ENCODE measurements at regions not wholly inside any gene's neighbourhood (a gene's known extent, or its start where the extent isn't known, plus 50 kb on each side); places are given as distances from the start of the nearest gene placed in this dataset.
A peak's percentile ranks its signal among the peaks of the same experiment; 100 is the strongest.

DNA sequence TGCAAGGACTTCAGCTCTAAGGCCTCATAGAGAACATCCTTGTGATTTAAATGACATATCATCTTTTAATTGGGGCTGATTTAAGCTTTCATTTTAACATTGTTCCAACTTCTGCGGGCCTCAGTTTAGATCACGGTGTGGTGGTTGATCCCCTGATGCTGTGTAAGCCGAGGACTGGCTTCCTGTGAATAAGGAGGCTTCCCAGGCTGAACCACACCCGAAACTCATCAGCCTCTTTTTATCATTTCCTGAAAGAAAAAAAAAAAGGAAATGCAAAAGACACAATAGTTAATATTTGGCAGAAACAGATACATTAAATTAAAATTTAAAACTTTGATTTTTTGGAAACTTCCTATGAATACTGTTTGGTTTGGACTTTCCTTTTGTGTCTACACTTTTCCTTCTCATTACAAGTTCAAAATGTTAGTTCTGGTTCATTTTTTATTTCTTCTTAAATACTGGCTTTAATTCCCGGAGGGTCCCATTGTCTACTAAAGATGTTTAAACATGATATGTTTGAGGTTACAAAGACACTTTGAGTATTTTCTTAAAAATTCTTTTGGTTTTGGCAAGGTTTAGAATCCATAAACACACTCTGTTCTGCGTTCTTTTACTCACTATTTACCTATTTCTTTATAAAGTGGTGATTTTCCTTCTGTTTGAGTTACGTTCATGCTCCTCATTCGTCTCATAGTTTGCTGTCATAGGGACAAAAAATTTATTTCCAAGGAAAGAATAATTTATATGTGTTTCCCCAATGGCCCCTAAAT lies 230.0 kb upstream of the SULF2 start:
- no peak for DNase-seq (ENCODE audit: low spot score)

DNA sequence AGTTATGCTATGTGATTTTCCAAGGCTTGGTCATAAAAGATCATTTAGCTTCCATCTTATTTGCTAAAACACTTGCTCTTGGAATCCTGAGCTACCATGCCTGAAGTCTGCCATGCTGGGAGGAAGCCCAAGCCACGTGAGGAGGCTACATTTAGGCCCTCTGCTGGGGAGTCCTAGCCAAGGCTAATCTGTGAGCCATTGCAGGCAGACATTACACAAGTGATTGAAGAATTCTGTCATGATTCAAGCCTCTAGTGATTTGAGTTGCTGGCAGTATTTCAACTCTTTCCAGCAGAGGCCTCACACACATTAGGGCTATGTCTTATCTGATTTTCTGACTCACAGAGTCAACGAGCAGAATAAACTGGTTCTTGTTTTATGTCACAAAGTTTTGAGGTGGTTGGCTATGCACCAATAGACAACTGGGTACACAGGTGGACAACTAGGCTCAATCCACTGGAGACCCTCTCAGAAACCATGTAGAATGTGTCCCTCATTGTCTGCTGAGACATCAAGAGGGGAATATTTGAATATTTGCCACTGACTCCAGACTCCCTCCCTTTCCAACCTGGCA lies 227.2 kb upstream of the SULF2 start:
- DNase-seq (ENCODE audit: low spot score) = no peak

DNA sequence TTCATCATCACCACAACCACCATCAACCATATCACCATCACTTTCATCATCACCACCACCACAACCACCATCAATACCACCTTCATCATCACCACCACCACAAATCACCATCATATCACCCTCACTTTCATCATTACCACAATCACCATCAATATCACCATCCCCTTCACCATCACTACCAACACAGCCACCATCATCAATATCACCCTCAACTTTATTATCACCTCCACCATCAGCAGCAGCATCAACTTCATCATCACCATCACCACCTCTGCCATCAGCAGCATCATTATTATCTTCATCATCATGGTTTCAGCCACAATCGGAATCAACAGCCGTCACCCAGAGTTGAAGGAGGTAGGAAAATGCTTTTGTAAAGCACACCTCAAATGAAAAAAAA lies 225.7 kb upstream of the SULF2 start:
- DNase-seq (ENCODE audit: low spot score) = no peak

DNA sequence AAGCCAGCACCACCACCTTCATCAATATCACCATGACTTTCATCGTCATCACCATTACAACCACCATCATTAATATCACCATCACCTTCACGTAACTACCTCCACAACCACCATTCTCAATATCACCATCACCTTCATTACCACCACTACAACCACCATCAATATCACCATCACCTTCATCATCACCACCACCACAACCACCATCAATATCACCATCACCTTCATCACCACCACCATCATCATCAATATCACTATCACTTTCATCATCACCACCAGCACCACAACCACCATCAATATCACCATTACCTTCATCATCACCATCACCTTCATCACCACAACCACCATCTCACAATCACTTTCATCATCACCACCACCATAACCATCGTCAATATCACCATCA lies 225.3 kb upstream of the SULF2 start:
- no peak for DNase-seq (ENCODE audit: low spot score)

DNA sequence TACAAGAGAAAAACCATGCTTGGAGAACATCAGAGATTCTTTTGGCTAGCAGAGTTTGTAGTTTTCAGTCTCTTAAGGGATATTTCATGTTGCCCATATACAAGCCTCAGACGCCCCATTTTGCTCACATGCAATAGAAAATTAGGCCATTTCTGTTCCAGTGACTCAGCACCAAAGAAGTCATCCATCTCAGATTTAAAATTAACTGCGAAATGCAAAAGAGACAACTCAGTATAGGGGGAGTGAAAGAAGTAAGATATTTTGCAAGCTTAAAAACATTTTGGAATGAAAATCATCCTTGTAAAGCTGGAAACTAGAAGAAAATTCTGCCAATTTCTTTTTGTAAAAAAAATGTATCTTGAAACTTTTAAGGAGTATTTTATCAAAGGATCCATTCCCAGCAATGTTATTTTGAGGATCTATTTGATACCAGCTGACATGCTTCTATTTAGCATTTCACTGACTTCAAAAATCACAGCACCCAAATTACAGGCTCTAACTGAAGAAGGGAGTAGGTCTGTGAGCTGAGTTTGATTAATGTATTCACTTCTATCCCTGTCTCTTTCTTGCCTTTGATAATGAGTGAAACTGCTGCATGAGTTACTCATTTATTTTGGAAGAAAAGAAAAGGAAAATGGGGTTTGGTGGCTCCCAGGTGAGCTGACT lies 223.7 kb upstream of the SULF2 start:
- DNase-seq (ENCODE audit: low spot score) = no peak

DNA sequence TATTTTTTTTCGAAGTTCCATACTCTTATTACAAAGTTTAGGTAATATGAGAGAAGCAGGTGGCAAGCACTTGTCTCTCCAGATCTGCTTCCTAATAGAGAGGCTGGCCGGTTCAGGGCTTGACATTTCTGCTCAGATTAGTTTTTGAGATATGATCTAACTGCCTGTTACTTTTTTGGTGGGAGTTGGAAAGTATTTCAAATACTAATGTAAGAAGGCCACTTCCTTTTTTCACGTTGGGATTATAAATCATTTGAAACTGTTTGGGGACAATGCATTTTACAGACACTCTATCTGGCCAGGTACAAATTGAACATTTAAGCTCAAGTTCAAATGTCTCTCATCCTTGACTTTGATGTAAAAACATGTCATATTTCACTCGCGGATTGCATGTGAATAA lies 222.1 kb upstream of the SULF2 start:
- DNase-seq (ENCODE audit: low spot score) = no peak

DNA sequence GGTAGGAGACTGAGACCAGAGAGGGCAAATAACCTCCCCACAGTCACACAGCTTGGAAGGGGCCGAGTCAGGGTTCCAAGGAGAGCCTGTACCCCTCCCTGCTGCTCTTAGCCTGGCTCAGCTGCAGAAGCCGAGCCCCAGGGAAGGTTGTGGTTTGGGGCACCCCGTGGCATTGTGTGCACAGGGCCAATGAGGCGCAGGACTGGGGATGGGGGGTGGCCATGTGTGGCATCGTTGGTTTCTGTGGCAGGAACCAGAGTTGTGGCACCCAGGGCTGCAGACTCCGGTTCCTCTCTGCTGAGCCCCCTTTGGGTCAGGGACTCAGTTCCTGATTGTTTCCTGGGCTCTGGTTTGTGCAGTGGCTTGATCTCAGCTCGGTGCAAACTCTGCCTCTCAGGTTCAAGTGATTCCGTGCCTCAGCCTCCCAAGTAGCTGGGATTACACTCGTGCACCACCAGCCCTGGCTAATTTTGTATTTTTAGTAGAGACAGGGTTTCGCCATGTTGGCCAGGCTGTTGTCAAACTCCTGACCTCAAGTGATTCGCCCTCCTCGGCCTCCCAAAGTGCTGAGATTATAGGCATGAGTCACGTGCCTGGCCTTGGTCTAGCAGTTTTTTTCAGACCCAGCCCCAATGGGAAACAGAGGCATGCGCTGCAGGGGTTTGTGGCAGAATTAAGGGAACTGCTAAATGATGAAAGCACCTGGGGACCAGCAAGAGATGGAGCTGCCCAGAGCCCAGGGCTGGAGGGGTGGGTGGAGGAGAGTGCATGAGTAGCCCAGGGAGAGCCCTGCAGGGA lies 221.0 kb upstream of the SULF2 start:
- DNase-seq (ENCODE audit: low spot score) = no peak

- DNase-seq (ENCODE audit: low spot score) = no peak
These were observed 217.7 kb upstream of the SULF2 start for GRCh38 chr20:48003021-48003420.

DNA sequence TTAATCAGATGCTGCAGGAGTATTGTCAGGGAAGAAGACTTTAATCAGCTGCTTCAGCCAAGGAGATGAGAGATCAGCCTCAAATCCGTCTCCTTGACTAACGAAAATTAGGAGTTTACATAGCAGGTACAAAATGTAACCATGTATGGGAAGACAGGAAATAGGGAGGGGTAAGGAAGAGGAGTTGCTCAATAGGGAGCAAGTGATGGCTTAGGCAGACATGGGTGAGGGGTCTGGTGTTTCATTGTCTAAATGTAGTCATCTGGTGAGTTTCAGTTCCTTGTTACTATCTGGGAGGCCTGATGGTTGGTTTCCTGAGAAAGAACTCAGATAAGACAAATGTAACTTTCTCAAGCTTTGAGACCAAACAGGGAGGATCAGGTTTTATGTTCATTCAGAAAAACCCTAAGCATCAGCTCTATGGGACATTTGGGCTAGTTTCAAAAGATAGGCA lies 217.3 kb upstream of the SULF2 start:
- peak; percentile 10 for DNase-seq (ENCODE audit: low spot score)

- no peak for DNase-seq (ENCODE audit: low spot score)
These were observed 213.9 kb upstream of the SULF2 start for GRCh38 chr20:47999166-47999565.

GRCh38 chr20:47998736-47999135 lies 213.5 kb upstream of the SULF2 start:
- no peak for DNase-seq (ENCODE audit: low spot score)

- DNase-seq (ENCODE audit: low spot score) = no peak
These were observed 210.4 kb upstream of the SULF2 start for GRCh38 chr20:47995661-47996060.

GRCh38 chr20:47993817-47994216 lies 208.5 kb upstream of the SULF2 start:
- no peak for DNase-seq (ENCODE audit: low spot score)

- no peak for DNase-seq (ENCODE audit: low spot score)
These were observed 207.9 kb upstream of the SULF2 start for GRCh38 chr20:47993035-47993755.

- DNase-seq (ENCODE audit: low spot score) = no peak
These were observed 206.7 kb upstream of the SULF2 start for GRCh38 chr20:47991875-47992488.

- DNase-seq (ENCODE audit: low spot score) = no peak
These were observed 205.3 kb upstream of the SULF2 start for GRCh38 chr20:47990507-47991150.

DNA sequence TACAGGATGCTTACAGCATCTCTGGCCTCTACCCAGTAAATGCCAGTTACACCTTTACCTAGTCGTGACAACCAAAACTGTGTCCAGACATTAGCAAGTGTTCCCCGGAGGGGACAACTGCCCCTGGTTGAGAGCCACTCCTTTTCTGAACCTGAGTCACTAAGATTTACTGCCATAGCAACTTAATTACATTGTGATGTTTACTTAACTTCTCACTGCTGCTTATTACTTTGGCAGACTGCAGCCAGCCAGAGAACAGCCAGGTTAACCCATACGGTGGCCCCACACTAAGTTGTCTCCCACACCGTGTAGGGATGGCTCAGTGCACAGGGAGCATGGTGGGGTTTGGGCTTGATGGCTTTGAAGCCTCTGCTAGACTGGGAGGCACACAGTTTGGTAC lies 204.7 kb upstream of the SULF2 start:
- DNase-seq (ENCODE audit: low spot score) = no peak

GRCh38 chr20:47988676-47989075 lies 203.4 kb upstream of the SULF2 start:
- no peak for DNase-seq (ENCODE audit: low spot score)

DNA sequence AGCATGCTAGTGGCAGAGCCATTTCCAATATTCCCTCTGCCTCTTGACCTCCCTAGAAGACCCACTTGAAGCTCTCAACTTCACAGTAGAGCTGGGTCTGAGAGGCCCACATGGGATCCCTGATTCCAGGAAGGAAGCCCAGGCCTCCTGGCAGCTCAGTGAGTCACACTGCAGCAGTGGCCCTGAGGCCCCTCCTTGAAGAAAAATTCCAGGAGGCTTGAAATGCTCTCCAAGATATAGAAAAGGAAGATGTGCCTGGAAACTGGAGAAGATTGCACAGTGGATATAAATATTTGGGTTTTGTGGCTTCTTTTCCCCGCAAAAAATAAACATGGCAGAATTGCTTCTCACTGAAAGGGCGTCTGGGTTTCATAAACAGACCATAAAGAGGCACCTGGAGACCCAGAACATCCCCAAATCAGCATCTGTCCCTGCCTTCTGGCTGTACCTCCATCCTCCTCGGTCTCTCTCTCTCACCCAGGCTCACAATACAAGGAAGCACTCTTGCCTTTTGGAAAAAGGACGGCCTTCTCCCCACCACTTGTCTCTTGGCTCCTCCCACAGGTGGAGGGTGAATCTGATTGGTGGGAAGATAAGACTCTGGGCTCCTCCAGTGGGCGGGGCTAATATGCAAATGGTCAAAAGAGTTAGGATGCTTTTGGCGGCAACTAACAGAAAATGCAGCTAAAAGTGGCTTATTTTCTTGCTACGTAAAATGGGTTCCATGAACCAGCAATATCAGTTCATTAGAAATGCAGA lies 200.0 kb upstream of the SULF2 start:
- no peak for DNase-seq (ENCODE audit: low spot score)

GRCh38 chr20:47984437-47984836 lies 199.2 kb upstream of the SULF2 start:
- DNase-seq (ENCODE audit: low spot score) = no peak
